ENCODE measurements at regions not wholly inside any gene's neighbourhood (a gene's known extent, or its start where the extent isn't known, plus 50 kb on each side); places are given as distances from the start of the nearest gene placed in this dataset.

GRCh38 chr3:177321819-177322218, 124.5 kb upstream of the TBL1XR1 start:
- H3K9me3 ChIP-seq = peaks cover 0 to 4% (median 0%) of the 10 kb centered on the region in 12 donors
- H3K4me1 ChIP-seq = peaks cover 2 to 29% (median 15%) of the 10 kb centered on the region in 12 donors
- DNase-seq (no peak), ATAC-seq (no peak)
- intact Hi-C loops (cut with DNase I) = no loop called here
- TF ChIP-seq, protein P1, sequence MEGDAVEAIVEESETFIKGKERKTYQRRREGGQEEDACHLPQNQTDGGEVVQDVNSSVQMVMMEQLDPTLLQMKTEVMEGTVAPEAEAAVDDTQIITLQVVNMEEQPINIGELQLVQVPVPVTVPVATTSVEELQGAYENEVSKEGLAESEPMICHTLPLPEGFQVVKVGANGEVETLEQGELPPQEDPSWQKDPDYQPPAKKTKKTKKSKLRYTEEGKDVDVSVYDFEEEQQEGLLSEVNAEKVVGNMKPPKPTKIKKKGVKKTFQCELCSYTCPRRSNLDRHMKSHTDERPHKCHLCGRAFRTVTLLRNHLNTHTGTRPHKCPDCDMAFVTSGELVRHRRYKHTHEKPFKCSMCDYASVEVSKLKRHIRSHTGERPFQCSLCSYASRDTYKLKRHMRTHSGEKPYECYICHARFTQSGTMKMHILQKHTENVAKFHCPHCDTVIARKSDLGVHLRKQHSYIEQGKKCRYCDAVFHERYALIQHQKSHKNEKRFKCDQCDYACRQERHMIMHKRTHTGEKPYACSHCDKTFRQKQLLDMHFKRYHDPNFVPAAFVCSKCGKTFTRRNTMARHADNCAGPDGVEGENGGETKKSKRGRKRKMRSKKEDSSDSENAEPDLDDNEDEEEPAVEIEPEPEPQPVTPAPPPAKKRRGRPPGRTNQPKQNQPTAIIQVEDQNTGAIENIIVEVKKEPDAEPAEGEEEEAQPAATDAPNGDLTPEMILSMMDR (IDR thresholded peaks at IDR 0.05) = no peak
- no peak for TF ChIP-seq POLR2A (IDR thresholded peaks at IDR 0.05)
- WGBS, 4 donors = 76 to 84% (median 83%) methylated on average over 6 of the region's 6 CpGs
- no peaks in the 10 kb centered on the region for H3K36me3 ChIP-seq
- H3K4me3 ChIP-seq = no peak overlapping the region
- no peaks in the 10 kb centered on the region for H3K27me3 ChIP-seq
- peak overlapping the region in 5 of 12 donors; percentile 0 to 56 (median 32) for H3K27ac ChIP-seq

GRCh38 chr3:177322881-177323280, 125.6 kb upstream of the TBL1XR1 start:
- intact Hi-C loops (cut with DNase I) = no loop called here
- 75 to 86% (median 83%) methylated on average over 10 of the region's 10 CpGs for WGBS, 4 donors
- Histone ChIP-seq H3K27me3 (no peaks in the 10 kb centered on the region), H3K36me3 (no peaks in the 10 kb centered on the region), H3K27ac (peak overlapping the region in 1 of 12 donors; percentile 23), H3K4me3 (no peak overlapping the region), H3K4me1 (peaks cover 2 to 29% (median 15%) of the 10 kb centered on the region in 12 donors), H3K9me3 (no peaks in the 10 kb centered on the region)
- DNase-seq (peak in 1 of 5 donors; percentile 44), ATAC-seq (peak in 3 of 4 donors; percentile 12 to 39 (median 36))
- TF ChIP-seq, protein P1 (IDR thresholded peaks at IDR 0.05) = no peak
- TF ChIP-seq POLR2A (IDR thresholded peaks at IDR 0.05) = no peak

GRCh38 chr3:177329854-177330253, 132.6 kb upstream of the TBL1XR1 start:
- Histone ChIP-seq H3K27ac (peak overlapping the region in 5 of 12 donors; percentile 39 to 62 (median 47)), H3K4me1 (peaks cover 0 to 37% (median 17%) of the 10 kb centered on the region in 12 donors), H3K4me3 (no peak overlapping the region), H3K27me3 (no peaks in the 10 kb centered on the region), H3K36me3 (no peaks in the 10 kb centered on the region), H3K9me3 (no peaks in the 10 kb centered on the region)
- TF ChIP-seq POLR2A (IDR thresholded peaks at IDR 0.05) = no peak
- TF ChIP-seq, protein P1 (IDR thresholded peaks at IDR 0.05) = no peak
- WGBS, 4 donors = 57 to 73% (median 64%) methylated on average over 3 of the region's 3 CpGs
- DNase-seq (no peak), ATAC-seq (peak; percentile 31 to 67 (median 42))
- intact Hi-C loops (cut with DNase I) = loop anchor here in 4 of 10 donors (5.0 kb wide), 2 partner anchors 33 to 38 kb away; no protein-coding TSS in a partner anchor

- H3K27ac ChIP-seq = peak overlapping the region in 10 of 12 donors; percentile 4 to 62 (median 46)
- no peaks in the 10 kb centered on the region for H3K9me3 ChIP-seq
- WGBS, 4 donors = 47 to 69% (median 58%) methylated on average over 6 of the region's 6 CpGs
- peaks cover 0 to 45% (median 22%) of the 10 kb centered on the region in 12 donors for H3K4me1 ChIP-seq
- H3K4me3 ChIP-seq = no peak overlapping the region
- H3K27me3 ChIP-seq = no peaks in the 10 kb centered on the region
- intact Hi-C loops (cut with DNase I) = loop anchor here in 4 of 10 donors (5.0 kb wide), 2 partner anchors 33 to 38 kb away; no protein-coding TSS in a partner anchor
- ATAC-seq = peak; percentile 42 to 69 (median 61)
- H3K36me3 ChIP-seq = no peaks in the 10 kb centered on the region
- no peak for TF ChIP-seq POLR2A (IDR thresholded peaks at IDR 0.05)
- TF ChIP-seq, protein P1 (IDR thresholded peaks at IDR 0.05) = no peak
- peak in 1 of 5 donors; percentile 31 for DNase-seq
Observed at GRCh38 chr3:177330779-177331178, 133.5 kb upstream of the TBL1XR1 start.

Measured in heart left ventricle (tissue), 16 donors.